H1 (cell line): ENCODE measurements at regions not wholly inside any gene's neighbourhood (a gene's known extent, or its start where the extent isn't known, plus 50 kb on each side); places are given as distances from the start of the nearest gene placed in this dataset.

Experiments
- CTCF ChIA-PET: fragments of 300-600 bp; sonication (Branson Sonifier 250); formaldehyde crosslinking; loops from one replicate; lab custom pipeline; 2021; ENCODE audit not compliant: partially characterized antibody; lab: Charles Lee
- POLR2A ChIA-PET: fragments of 300-600 bp; sonication (Branson Sonifier 250); formaldehyde crosslinking; loops from one replicate; lab custom pipeline; 2021; ENCODE audit warnings: inconsistent platforms; ENCODE audit not compliant: partially characterized antibody; lab: Charles Lee
- DNase-seq, 2 experiments: peaks; one replicate each; pipeline versions ENCODE4 v3.0.0 to v3.0.0-alpha.2; 2010 to 2022; ENCODE audit warnings: low spot score in 2 of 2, low read depth in 1 of 2, mixed read lengths in 1 of 2
- FAIRE-seq: peaks from 2 replicates; lab custom pipeline; 2011; peaks lifted over from hg19 to GRCh38; lab: Jason Lieb, UNC
- H2AFZ ChIP-seq: 2 replicates; pipeline ENCODE4 v1.8.1; 2012; ENCODE audit warnings: low read length, inconsistent platforms
- H2AK5ac ChIP-seq: 2 replicates; pipeline ENCODE4 v1.6.1; 2013; ENCODE audit warnings: low read depth, low read length
- H2BK120ac ChIP-seq: replicated peaks from 2 replicates; pipeline ENCODE3; 2013; ENCODE audit warnings: low read depth, low read length, inconsistent platforms
- H2BK12ac ChIP-seq: 2 replicates; pipeline ENCODE4 v1.6.1; 2013; ENCODE audit warnings: low read depth, low read length
- H2BK15ac ChIP-seq: 2 replicates; pipeline ENCODE4 v1.6.1; 2013; ENCODE audit warnings: low read length
- H2BK20ac ChIP-seq: 2 replicates; pipeline ENCODE4 v1.6.1; 2013; ENCODE audit warnings: low read length
- H2BK5ac ChIP-seq: 2 replicates; pipeline ENCODE4 v1.6.1; 2013; ENCODE audit warnings: low read depth, low read length
- H3K14ac ChIP-seq: 2 replicates; pipeline ENCODE4 v1.6.1; 2013; ENCODE audit warnings: inconsistent platforms; ENCODE audit not compliant: insufficient read length
- H3K18ac ChIP-seq: 2 replicates; pipeline ENCODE4 v1.6.1; 2013; ENCODE audit warnings: low read length; ENCODE audit errors: extremely low read depth
- H3K23ac ChIP-seq: 2 replicates; pipeline ENCODE4 v1.6.1; 2013; ENCODE audit warnings: inconsistent platforms; ENCODE audit not compliant: insufficient read length
- H3K23me2 ChIP-seq: 2 replicates; pipeline ENCODE4 v1.6.1; 2013; ENCODE audit warnings: low read depth, low read length
- H3K27ac ChIP-seq: 2 replicates; pipeline ENCODE4 v1.6.1; 2011; ENCODE audit warnings: low read depth, low read length, inconsistent platforms
- H3K27me3 ChIP-seq, 4 experiments: replicated peaks in 1 of 4; 1 replicate in 1 of 4; 2 replicates in 3 of 4; pipeline versions ENCODE4 v1.6.1 to v1.8.1; 2011 to 2013; ENCODE audit warnings: low read length in 3 of 4, mild to moderate bottlenecking in 3 of 4, inconsistent platforms in 2 of 4, mixed read lengths in 2 of 4, moderate library complexity in 1 of 4; ENCODE audit not compliant: control insufficient read depth in 3 of 4, insufficient read depth in 3 of 4; ENCODE audit errors: extremely low read depth in 1 of 4
- H3K36me3 ChIP-seq, 4 experiments: 2 replicates each; pipeline versions ENCODE4 v1.6.1 to v1.8.1; 2011 to 2013; ENCODE audit warnings: mild to moderate bottlenecking in 4 of 4, low read length in 3 of 4, moderate library complexity in 2 of 4, control low read depth in 1 of 4, inconsistent platforms in 1 of 4; ENCODE audit not compliant: insufficient read depth in 4 of 4, control insufficient read depth in 2 of 4
- H3K4ac ChIP-seq: replicated peaks from 2 replicates; pipeline ENCODE3; 2013; ENCODE audit warnings: low read length, low read depth, mixed read lengths, inconsistent platforms; ENCODE audit not compliant: insufficient read length
- H3K4me1 ChIP-seq, 4 experiments: replicated peaks in 1 of 4; 1 replicate in 1 of 4; 2 replicates in 3 of 4; pipeline versions ENCODE4 v1.6.1 to v1.8.1; 2011 to 2013; ENCODE audit warnings: low read length in 3 of 4, inconsistent platforms in 2 of 4, mixed read lengths in 1 of 4; ENCODE audit not compliant: insufficient read depth in 4 of 4, control insufficient read depth in 3 of 4
- H3K4me2 ChIP-seq, 2 experiments: 2 replicates each; pipeline versions ENCODE4 v1.6.1 to v1.8.1; 2011 to 2013; ENCODE audit warnings: low read depth in 2 of 2, low read length in 2 of 2, control low read depth in 1 of 2, inconsistent platforms in 1 of 2, mild to moderate bottlenecking in 1 of 2; ENCODE audit not compliant: insufficient read depth in 1 of 2
- H3K4me3 ChIP-seq, 4 experiments: fragments of 200-600, 300-600 bp in 1 of 4; sonication (generic), shearing (Covaris generic), sonication (Bioruptor Twin) in 1 of 4; 2 replicates each; pipeline versions ENCODE4 v1.5.1 to v1.8.1; 2011 to 2016; ENCODE audit warnings: low read length in 4 of 4, low read depth in 3 of 4, control low read depth in 2 of 4, inconsistent platforms in 2 of 4, mild to moderate bottlenecking in 2 of 4, mixed read lengths in 1 of 4, moderate library complexity in 1 of 4; ENCODE audit not compliant: insufficient read depth in 2 of 4; ENCODE audit errors: extremely low read depth in 1 of 4
- H3K56ac ChIP-seq: replicated peaks from 2 replicates; pipeline ENCODE3; 2013; ENCODE audit warnings: low read depth, mild to moderate bottlenecking, mixed read lengths, low read length, inconsistent platforms; ENCODE audit not compliant: insufficient read length
- H3K79me1 ChIP-seq: 2 replicates; pipeline ENCODE4 v1.6.1; 2013; ENCODE audit warnings: low read depth, low read length, control low read depth
- H3K79me2 ChIP-seq, 2 experiments: 2 replicates each; pipeline versions ENCODE4 v1.6.1 to v1.8.1; 2012 to 2013; ENCODE audit warnings: low read length in 2 of 2, mild to moderate bottlenecking in 2 of 2, inconsistent platforms in 1 of 2; ENCODE audit not compliant: insufficient read depth in 2 of 2, control insufficient read depth in 1 of 2
- H3K9ac ChIP-seq, 4 experiments: replicated peaks in 1 of 4; 1 replicate in 1 of 4; 2 replicates in 3 of 4; pipeline versions ENCODE4 v1.6.1 to v1.8.1; 2011 to 2013; ENCODE audit warnings: low read depth in 3 of 4, low read length in 3 of 4, control low read depth in 2 of 4, mild to moderate bottlenecking in 2 of 4, moderate library complexity in 2 of 4, inconsistent platforms in 1 of 4; ENCODE audit errors: extremely low read depth in 1 of 4
- H3K9me3 ChIP-seq, 2 experiments: 2 replicates each; pipeline versions ENCODE4 v1.6.1 to v1.8.1; 2012 to 2013; ENCODE audit warnings: mild to moderate bottlenecking in 2 of 2, moderate library complexity in 2 of 2, control low read depth in 1 of 2, inconsistent platforms in 1 of 2, low read depth in 1 of 2, low read length in 1 of 2, mixed read lengths in 1 of 2; ENCODE audit not compliant: insufficient read depth in 2 of 2
- H4K20me1 ChIP-seq, 2 experiments: replicated peaks in 1 of 2; 2 replicates each; pipeline versions ENCODE3 to v1.8.1; 2011 to 2013; ENCODE audit warnings: inconsistent platforms in 2 of 2, low read length in 2 of 2, mild to moderate bottlenecking in 1 of 2; ENCODE audit not compliant: insufficient read depth in 2 of 2, control insufficient read depth in 1 of 2
- H4K5ac ChIP-seq: 2 replicates; pipeline ENCODE4 v1.6.1; 2013; ENCODE audit warnings: low read length, low read depth, mixed read lengths, inconsistent platforms; ENCODE audit not compliant: insufficient read length
- H4K8ac ChIP-seq: 2 replicates; pipeline ENCODE4 v1.8.0; 2013; ENCODE audit warnings: mild to moderate bottlenecking, moderate library complexity, low read length, inconsistent platforms; ENCODE audit not compliant: insufficient read depth; ENCODE audit errors: extremely low read depth
- H4K91ac ChIP-seq: replicated peaks from 2 replicates; pipeline ENCODE3; 2013; ENCODE audit warnings: low read length, mixed read lengths, inconsistent platforms; ENCODE audit not compliant: insufficient read length
- ASH2L ChIP-seq: fragments of 200-600, 300-600 bp; sonication (generic); IDR thresholded peaks from one replicate; pipeline ENCODE4 v1.7.1; 2017; ENCODE audit warnings: low read length
- CEBPB ChIP-seq: IDR thresholded peaks from 2 replicates; pipeline ENCODE4 v1.6.1; 2012; ENCODE audit warnings: low read depth, low read length
- CREB1 ChIP-seq: IDR thresholded peaks from 2 replicates; pipeline ENCODE4 v1.6.1; 2012; ENCODE audit warnings: inconsistent platforms
- CTBP2 ChIP-seq: IDR thresholded peaks from 2 replicates; pipeline ENCODE4 v1.7.0; 2011; ENCODE audit warnings: borderline replicate concordance, mild to moderate bottlenecking, moderate library complexity, mixed read lengths, low read length; ENCODE audit not compliant: insufficient read depth, insufficient read length
- GABPA ChIP-seq: IDR thresholded peaks from 2 replicates; pipeline ENCODE4 v1.6.1; 2011; ENCODE audit warnings: mild to moderate bottlenecking, low read length, moderate library complexity, borderline replicate concordance; ENCODE audit not compliant: insufficient read depth
- HDAC2 ChIP-seq, 2 experiments: fragments of 300-600 bp in 1 of 2; sonication (generic) in 1 of 2; IDR thresholded peaks; 2 replicates each; pipeline ENCODE4 v1.6.1; 2011 to 2012; ENCODE audit warnings: low read depth in 2 of 2, low read length in 2 of 2, mild to moderate bottlenecking in 2 of 2, moderate library complexity in 2 of 2, borderline replicate concordance in 1 of 2, inconsistent platforms in 1 of 2
- HDAC6 ChIP-seq: IDR thresholded peaks from one replicate; pipeline ENCODE4 v1.7.1; 2012; ENCODE audit warnings: low read depth, mild to moderate bottlenecking, inconsistent platforms, low read length, moderate library complexity
- JUN ChIP-seq: IDR thresholded peaks from 2 replicates; pipeline ENCODE4 v1.6.1; 2011; ENCODE audit warnings: low read depth, mild to moderate bottlenecking, improper control_type of control experiment, low read length
- RAD21 ChIP-seq, 2 experiments: IDR thresholded peaks in 1 of 2; conservative IDR thresholded peaks in 1 of 2; 2 replicates each; pipeline ENCODE4 v1.6.1; 2011; ENCODE audit warnings: low read depth in 2 of 2, low read length in 2 of 2, improper control_type of control experiment in 1 of 2, inconsistent platforms in 1 of 2, mild to moderate bottlenecking in 1 of 2, moderate library complexity in 1 of 2
- SP1 ChIP-seq: IDR thresholded peaks from 2 replicates; pipeline ENCODE4 v1.6.1; 2011; ENCODE audit warnings: low read depth, low read length
- SP2 ChIP-seq: IDR thresholded peaks from 2 replicates; pipeline ENCODE4 v1.6.1; 2012; ENCODE audit warnings: mild to moderate bottlenecking, low read length, inconsistent platforms
- TAF1 ChIP-seq: IDR thresholded peaks from 2 replicates; pipeline ENCODE4 v1.6.1; 2011; ENCODE audit warnings: mild to moderate bottlenecking, low read depth, low read length
- TAF7 ChIP-seq: optimal IDR thresholded peaks from 2 replicates; pipeline ENCODE3; 2011; ENCODE audit warnings: low read depth, mild to moderate bottlenecking, inconsistent platforms, low read length, moderate library complexity, borderline replicate concordance
- YY1 ChIP-seq: IDR thresholded peaks from 2 replicates; pipeline ENCODE4 v1.6.1; 2011; ENCODE audit warnings: low read depth, mild to moderate bottlenecking, low read length
- WGBS, 2 experiments: shearing (Covaris generic) in 1 of 2; methylation state at CpG; one replicate each; pipeline versions ENCODE4 v1.1.6 to v1.1.7; 2013 to 2015; ENCODE audit warnings: low lambda C conversion rate in 2 of 2, mixed read lengths in 2 of 2, inconsistent platforms in 1 of 2, low coverage in 1 of 2, missing lambda C conversion rate in 1 of 2; ENCODE audit not compliant: insufficient replicate concordance in 2 of 2, insufficient coverage in 1 of 2, insufficient read length in 1 of 2; ENCODE audit errors: extremely low coverage in 1 of 2, missing lambda C conversion rate in 1 of 2; 5-methylcytosine and 5-hydroxymethylcytosine counted together
- TF ChIP-seq, protein P1 (sequence below): IDR thresholded peaks from 2 replicates; pipeline ENCODE4 v1.6.1; 2012; ENCODE audit warnings: inconsistent platforms

- Histone ChIP-seq H3K27ac (no peak overlapping the region), H2AFZ (no peak overlapping the region), H2BK5ac (no peak overlapping the region), H4K5ac (no peak overlapping the region), H3K18ac (no peak overlapping the region; the same call in 1 of the 2 replicates), H3K79me1 (no peaks in the 10 kb centered on the region), H2BK12ac (no peak overlapping the region), H3K23ac (no peak overlapping the region), H3K4me3 (no peak overlapping the region), H2BK20ac (no peak overlapping the region), H3K79me2 (no peaks in the 10 kb centered on the region), H2AK5ac (no peak overlapping the region), H4K8ac (no peak overlapping the region), H3K4ac (no peak overlapping the region), H3K14ac (no peak overlapping the region), H3K23me2 (no peaks in the 10 kb centered on the region), H3K36me3 (no peaks in the 10 kb centered on the region), H3K56ac (no peak overlapping the region), H3K9ac (no peak overlapping the region), H3K27me3 (no peaks in the 10 kb centered on the region), H4K91ac (no peak overlapping the region), H3K9me3 (no peaks in the 10 kb centered on the region), H2BK120ac (no peak overlapping the region), H3K4me2 (no peak overlapping the region), H3K4me1 (no peaks in the 10 kb centered on the region), H2BK15ac (no peak overlapping the region), H4K20me1 (no peaks in the 10 kb centered on the region)
- CTCF ChIA-PET = no interaction called here
- DNase-seq (no peak), FAIRE-seq (no peak)
- 95% methylated on average over 2 of the region's 2 CpGs; no CpG with 5 or more reads in 1 of the 2 experiments for WGBS, 2 experiments
- POLR2A ChIA-PET = no interaction called here
- TF ChIP-seq SP2 (no peak), HDAC2 (IDR thresholded peaks at IDR 0.05; ENCODE audit: borderline replicate concordance in 1 of 2, low read depth in 2 of 2, low read length in 2 of 2) (no peak), ASH2L (no peak), GABPA (no peak), YY1 (no peak), CEBPB (no peak), TAF7 (no peak), CTBP2 (no peak), CREB1 (no peak), TAF1 (no peak), JUN (no peak), HDAC6 (no peak), RAD21 (IDR thresholded peaks at IDR 0.05 in 1 of 2, conservative IDR thresholded peaks at IDR 0.05 in 1 of 2; ENCODE audit: low read depth in 2 of 2, low read length in 2 of 2) (no peak), SP1 (no peak)
- TF ChIP-seq, protein P1, sequence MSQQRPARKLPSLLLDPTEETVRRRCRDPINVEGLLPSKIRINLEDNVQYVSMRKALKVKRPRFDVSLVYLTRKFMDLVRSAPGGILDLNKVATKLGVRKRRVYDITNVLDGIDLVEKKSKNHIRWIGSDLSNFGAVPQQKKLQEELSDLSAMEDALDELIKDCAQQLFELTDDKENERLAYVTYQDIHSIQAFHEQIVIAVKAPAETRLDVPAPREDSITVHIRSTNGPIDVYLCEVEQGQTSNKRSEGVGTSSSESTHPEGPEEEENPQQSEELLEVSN = no peak
Measured at GRCh38 chr14:97187916-97188315, 390.7 kb downstream of the VRK1 start.
